ENCODE measurements at regions not wholly inside any gene's neighbourhood (a gene's known extent, or its start where the extent isn't known, plus 50 kb on each side); places are given as distances from the start of the nearest gene placed in this dataset.
A peak's percentile ranks its signal among the peaks of the same experiment; 100 is the strongest.

DNA sequence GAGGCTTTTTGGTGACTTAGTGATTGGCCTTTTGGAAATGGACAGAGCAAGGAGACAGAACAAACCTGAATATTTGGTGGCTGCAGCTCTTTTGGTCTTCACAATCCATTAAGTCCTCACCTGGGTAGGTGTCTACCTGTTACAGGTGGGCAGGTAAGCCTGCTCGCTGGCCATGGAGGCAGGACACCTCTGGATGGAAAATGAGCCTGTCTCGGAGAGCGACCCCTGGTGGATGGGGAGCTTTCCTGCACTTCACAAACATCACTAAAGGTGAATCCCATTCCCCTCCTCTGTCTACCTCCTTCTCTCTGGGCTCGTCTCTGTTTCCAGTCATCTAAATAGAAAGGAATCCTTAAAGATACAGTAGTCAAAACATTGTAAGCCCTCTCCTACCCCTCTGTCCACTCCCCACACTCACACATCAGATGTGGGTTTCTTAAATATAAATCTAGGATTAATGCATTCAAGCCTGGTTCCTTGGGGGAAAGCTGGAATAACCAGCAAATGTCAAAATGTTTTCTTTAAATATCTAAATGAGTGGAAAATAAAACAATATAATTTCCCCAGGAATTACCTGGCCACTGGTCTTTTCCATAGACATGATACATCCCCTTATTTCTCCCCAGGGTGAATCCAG lies 304.9 kb downstream of the CDH26 start:
- TF ChIP-seq, protein P1, sequence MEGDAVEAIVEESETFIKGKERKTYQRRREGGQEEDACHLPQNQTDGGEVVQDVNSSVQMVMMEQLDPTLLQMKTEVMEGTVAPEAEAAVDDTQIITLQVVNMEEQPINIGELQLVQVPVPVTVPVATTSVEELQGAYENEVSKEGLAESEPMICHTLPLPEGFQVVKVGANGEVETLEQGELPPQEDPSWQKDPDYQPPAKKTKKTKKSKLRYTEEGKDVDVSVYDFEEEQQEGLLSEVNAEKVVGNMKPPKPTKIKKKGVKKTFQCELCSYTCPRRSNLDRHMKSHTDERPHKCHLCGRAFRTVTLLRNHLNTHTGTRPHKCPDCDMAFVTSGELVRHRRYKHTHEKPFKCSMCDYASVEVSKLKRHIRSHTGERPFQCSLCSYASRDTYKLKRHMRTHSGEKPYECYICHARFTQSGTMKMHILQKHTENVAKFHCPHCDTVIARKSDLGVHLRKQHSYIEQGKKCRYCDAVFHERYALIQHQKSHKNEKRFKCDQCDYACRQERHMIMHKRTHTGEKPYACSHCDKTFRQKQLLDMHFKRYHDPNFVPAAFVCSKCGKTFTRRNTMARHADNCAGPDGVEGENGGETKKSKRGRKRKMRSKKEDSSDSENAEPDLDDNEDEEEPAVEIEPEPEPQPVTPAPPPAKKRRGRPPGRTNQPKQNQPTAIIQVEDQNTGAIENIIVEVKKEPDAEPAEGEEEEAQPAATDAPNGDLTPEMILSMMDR (IDR thresholded peaks at IDR 0.05), result peak; percentile 75
- no peaks in the 10 kb centered on the region for H3K9me3 Mint-ChIP-seq
- H3K27me3 Mint-ChIP-seq, result no peaks in the 10 kb centered on the region
- H3K27ac Mint-ChIP-seq, result no peak overlapping the region
- ChIA-PET POLR2A (no interaction called here), CTCF (interaction anchor here (0.8 to 5.0 kb wide), 18 partner anchors 9 to 240 kb away, joined by 3 to 24 read pairs (median 4); no protein-coding TSS in a partner anchor)
- DNase-seq (peak; percentile 60), ATAC-seq (peak; percentile 42)
- intact Hi-C loops (cut with micrococcal nuclease), result no loop called here
- no peak overlapping the region for H3K4me3 Mint-ChIP-seq
- no peaks in the 10 kb centered on the region for H3K36me3 Mint-ChIP-seq (ENCODE audit: low read depth)
- peaks cover 13% of the 10 kb centered on the region for H3K4me1 Mint-ChIP-seq (ENCODE audit: low read depth)

DNA sequence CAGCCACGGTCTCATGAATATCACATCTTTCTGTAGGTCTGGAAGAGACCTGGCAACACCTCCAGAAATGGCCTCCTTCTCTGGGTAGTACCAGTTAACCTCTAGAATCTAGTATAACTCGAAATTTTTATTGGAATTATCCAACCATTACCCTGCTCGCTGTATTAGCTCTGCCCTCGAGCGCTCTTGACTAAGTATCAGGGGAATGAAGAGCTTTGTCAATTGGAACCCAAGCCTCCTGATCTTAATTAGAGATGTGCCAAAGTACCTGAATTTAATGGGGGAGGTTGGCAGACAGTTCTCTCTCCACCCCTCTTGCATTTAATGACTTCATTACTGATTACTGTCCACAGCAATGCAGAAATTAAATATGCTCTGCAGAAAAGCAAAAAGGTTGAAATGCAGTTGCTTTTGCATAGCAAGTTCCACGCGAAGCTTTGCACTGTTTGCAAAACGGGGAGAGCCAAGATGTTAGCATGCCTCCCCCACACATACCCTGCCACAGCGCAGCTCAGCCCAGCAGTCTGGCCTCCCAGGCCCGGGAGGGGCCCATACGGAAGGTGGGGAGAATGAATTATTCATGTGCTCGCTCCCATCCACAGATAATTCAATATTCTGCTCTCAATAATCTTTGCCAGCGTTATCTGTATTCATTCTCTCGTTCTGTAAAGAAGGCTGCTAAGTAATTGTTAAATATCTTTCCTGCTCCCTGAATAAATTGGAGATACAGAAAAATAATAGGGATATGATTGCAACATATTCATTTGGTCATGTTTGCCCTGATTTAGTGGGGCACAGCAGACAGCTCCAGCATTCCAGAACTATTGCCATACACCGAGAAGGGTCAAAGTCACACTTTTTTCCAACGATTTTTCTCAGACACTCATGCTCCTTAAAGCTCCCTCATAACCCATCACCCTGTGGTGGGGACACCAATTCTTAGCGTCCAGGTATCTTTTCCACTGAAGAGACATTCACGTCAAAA lies 305.8 kb downstream of the CDH26 start:
- CTCF ChIA-PET, result interaction anchor here (0.9 to 5.0 kb wide), 13 partner anchors 12 to 206 kb away, joined by 3 to 24 read pairs (median 5); no protein-coding TSS in a partner anchor

GRCh38 chr20:60266177-60266823 lies 308.1 kb downstream of the CDH26 start:
- Mint-ChIP-seq H3K36me3 (ENCODE audit: low read depth) (no peaks in the 10 kb centered on the region), H3K27me3 (no peaks in the 10 kb centered on the region), H3K9me3 (no peaks in the 10 kb centered on the region), H3K4me1 (ENCODE audit: low read depth) (peaks cover 13% of the 10 kb centered on the region), H3K27ac (no peak overlapping the region), H3K4me3 (no peak overlapping the region)
- intact Hi-C loops (cut with micrococcal nuclease), result no loop called here
- TF ChIP-seq, protein P1 (IDR thresholded peaks at IDR 0.05), result no peak
- ChIA-PET CTCF (no interaction called here), POLR2A (no interaction called here)
- ATAC-seq (no peak), DNase-seq (peak; percentile 32)

More for the DNA sequence above, 305.8 kb downstream of the CDH26 start:
- ATAC-seq (no peak), DNase-seq (no peak)
- Mint-ChIP-seq H3K4me3 (no peak overlapping the region), H3K4me1 (ENCODE audit: low read depth) (peaks cover 13% of the 10 kb centered on the region), H3K9me3 (no peaks in the 10 kb centered on the region), H3K27ac (no peak overlapping the region), H3K36me3 (ENCODE audit: low read depth) (no peaks in the 10 kb centered on the region), H3K27me3 (no peaks in the 10 kb centered on the region)
- POLR2A ChIA-PET, result no interaction called here
- TF ChIP-seq, protein P1 (IDR thresholded peaks at IDR 0.05), result no peak
- intact Hi-C loops (cut with micrococcal nuclease), result no loop called here

DNA sequence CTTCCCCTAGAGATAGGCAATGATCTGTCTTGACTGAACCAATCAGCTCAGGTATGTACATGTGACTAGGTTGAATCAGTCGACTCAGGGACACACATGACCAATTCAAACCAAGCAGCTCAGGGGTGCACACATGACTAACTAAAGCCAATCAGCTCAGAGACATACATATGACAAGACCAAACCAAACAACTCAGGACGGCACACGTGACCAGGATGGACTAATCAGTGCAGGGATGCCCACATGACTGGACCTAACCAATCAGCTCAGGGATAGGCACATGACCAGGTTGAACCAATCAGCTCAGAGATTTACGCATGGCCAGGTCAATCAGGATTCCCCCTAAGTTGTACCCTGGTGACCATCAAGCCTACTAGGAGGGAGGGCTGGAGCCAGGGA lies 310.3 kb downstream of the CDH26 start:
- peak; percentile 7 for DNase-seq
- no peaks in the 10 kb centered on the region for H3K27me3 Mint-ChIP-seq
- TF ChIP-seq, protein P1 (IDR thresholded peaks at IDR 0.05), result no peak
- H3K9me3 Mint-ChIP-seq, result no peaks in the 10 kb centered on the region
- H3K4me1 Mint-ChIP-seq (ENCODE audit: low read depth), result peaks cover 13% of the 10 kb centered on the region
- H3K27ac Mint-ChIP-seq, result no peak overlapping the region
- intact Hi-C loops (cut with micrococcal nuclease), result no loop called here
- no peaks in the 10 kb centered on the region for H3K36me3 Mint-ChIP-seq (ENCODE audit: low read depth)
- ATAC-seq, result no peak
- POLR2A ChIA-PET, result interaction anchor here (0.6 kb wide), 1 partner anchor 59 kb away, joined by 3 read pairs; no protein-coding TSS in a partner anchor
- H3K4me3 Mint-ChIP-seq, result no peak overlapping the region
- CTCF ChIA-PET, result interaction anchor here (1.2 kb wide), 1 partner anchor 58 kb away, joined by 3 read pairs; no protein-coding TSS in a partner anchor

Data from activated CD8-positive, alpha-beta T cell treated with anti-CD3 and anti-CD28 coated beads for 36 hours (primary cell).